22Rv1 (cell line): ENCODE measurements at regions not wholly inside any gene's neighbourhood (a gene's known extent, or its start where the extent isn't known, plus 50 kb on each side); places are given as distances from the start of the nearest gene placed in this dataset.
"Not testable (repeated sequence)": the region's sequence is repeated elsewhere in the genome, so short reads cannot be mapped to it uniquely, and the experiment has no call there.

Experiments used
- CTCF ChIP-seq: fragments of 450-650 bp; IDR thresholded peaks from 2 replicates; pipeline ENCODE4 v1.5.1; 2017; ENCODE audit warnings: mild to moderate bottlenecking
- ZFX ChIP-seq: fragments of 450-650 bp; IDR thresholded peaks from 2 replicates; pipeline ENCODE4 v1.6.1; 2017; ENCODE audit warnings: antibody characterized with exemption, borderline replicate concordance

DNA sequence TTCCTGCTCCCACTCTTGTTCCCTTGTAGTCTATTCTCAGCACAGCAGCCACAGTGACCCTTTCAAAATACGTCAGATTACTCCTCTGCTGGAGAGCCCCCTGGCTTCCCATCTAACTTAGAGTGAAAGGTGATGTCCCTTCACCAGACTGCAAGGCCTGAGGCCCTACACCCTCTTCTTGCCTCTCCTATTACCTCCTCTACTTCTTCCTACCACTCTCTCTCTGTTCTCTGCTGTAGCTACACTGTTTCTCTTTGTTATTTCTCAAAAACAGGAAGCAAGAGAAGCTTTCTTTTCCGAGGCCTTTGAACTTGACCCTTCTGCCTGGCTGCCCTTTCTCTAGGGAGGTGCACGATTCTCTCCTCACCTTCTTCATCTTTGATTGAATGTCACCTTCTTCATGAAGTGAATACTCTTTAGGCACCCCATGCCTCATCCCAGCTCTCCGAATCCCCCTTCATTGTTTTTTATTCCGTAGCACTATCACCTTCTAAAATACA is 99.1 kb upstream of the NBPF26 start:
- TF ChIP-seq CTCF, ZFX: not testable (repeated sequence)
